GM12878 (cell line): ENCODE measurements at regions not wholly inside any gene's neighbourhood (a gene's known extent, or its start where the extent isn't known, plus 50 kb on each side); places are given as distances from the start of the nearest gene placed in this dataset.

Experiments
- ATAC-seq: fragments of 200-7000 bp; cut with Tn5 transposase; 3 replicates; pipeline ENCODE4 v1.9.1; 2020; ENCODE audit warnings: mild to moderate bottlenecking, moderate library complexity
- BruUV-seq: library from RNA; stranded (reverse); fragments of 400-500 nt; replicated peaks from 2 replicates; lab custom pipeline; 2021; lab: Mats Ljungman, UMichigan
- CTCF ChIA-PET: fragments of 300-600 bp; sonication (Branson Sonifier 250); formaldehyde crosslinking; extraction: SDS; loops from one replicate; lab custom pipeline; 2021; ENCODE audit warnings: inconsistent platforms; lab: Yijun Ruan, JAX
- POLR2A ChIA-PET: fragments of 350-600 bp; formaldehyde crosslinking; extraction: SDS; loops from one replicate; lab custom pipeline; 2021; ENCODE audit warnings: inconsistent platforms; lab: Charles Lee
- RAD21 ChIA-PET: fragments of 300-600 bp; sonication (Branson Sonifier 250); formaldehyde crosslinking; loops from one replicate; lab custom pipeline; 2023; ENCODE audit warnings: antibody characterized with exemption; ENCODE audit not compliant: unreplicated experiment; lab: Charles Lee
- SMC1A ChIA-PET: fragments of 300-600 bp; sonication (Branson Sonifier 250); formaldehyde crosslinking; loops from one replicate; lab custom pipeline; 2023; ENCODE audit not compliant: unreplicated experiment, uncharacterized antibody; lab: Charles Lee
- DNase-seq: peaks from one replicate; pipeline ENCODE4 v3.0.0-alpha.2; 2011; ENCODE audit warnings: low read depth, low spot score
- FAIRE-seq: peaks from 3 replicates; lab custom pipeline; 2011; peaks lifted over from hg19 to GRCh38; lab: Jason Lieb, UNC
- H2AFZ ChIP-seq: 2 replicates; pipeline ENCODE4 v1.6.0; 2011; ENCODE audit warnings: low read depth, low read length, control low read depth; ENCODE audit not compliant: control insufficient read depth
- H3K27ac ChIP-seq: 2 replicates; pipeline ENCODE4 v1.5.1; 2011; ENCODE audit warnings: control low read depth; ENCODE audit not compliant: control insufficient read depth, insufficient read depth
- H3K27me3 ChIP-seq, 2 experiments: replicated peaks in 1 of 2; 2 replicates each; pipeline versions ENCODE4 v1.6.0 to v1.6.1; 2011; ENCODE audit warnings: low read length in 1 of 2; ENCODE audit not compliant: control insufficient read depth in 2 of 2, insufficient read depth in 2 of 2
- H3K36me3 ChIP-seq, 2 experiments: 2 replicates each; pipeline ENCODE4 v1.5.1; 2011; ENCODE audit warnings: low read length in 1 of 2; ENCODE audit not compliant: control insufficient read depth in 2 of 2, insufficient read depth in 2 of 2
- H3K4me1 ChIP-seq: 2 replicates; pipeline ENCODE4 v1.6.1; 2011; ENCODE audit warnings: mild to moderate bottlenecking, low read length, moderate library complexity, mixed read lengths; ENCODE audit not compliant: control insufficient read depth, insufficient read depth
- H3K4me2 ChIP-seq: 2 replicates; pipeline ENCODE4 v1.6.0; 2011; ENCODE audit warnings: control low read depth; ENCODE audit not compliant: control insufficient read depth, insufficient read depth
- H3K4me3 ChIP-seq: fragments of 200-600 bp; sonication (generic); 2 replicates; pipeline ENCODE4 v1.5.1; 2016
- H3K79me2 ChIP-seq: 2 replicates; pipeline ENCODE4 v1.6.0; 2011; ENCODE audit warnings: low read length; ENCODE audit not compliant: control insufficient read depth, insufficient read depth
- H3K9ac ChIP-seq: 2 replicates; pipeline ENCODE4 v1.8.0; 2011; ENCODE audit warnings: low read length, control low read depth, mixed read lengths; ENCODE audit not compliant: control insufficient read depth, insufficient read depth
- H3K9me3 ChIP-seq: replicated peaks from 3 replicates; pipeline ENCODE4 v1.5.1; 2011; ENCODE audit warnings: mild to moderate bottlenecking, low read length; ENCODE audit not compliant: control insufficient read depth, insufficient read depth
- H4K20me1 ChIP-seq: 2 replicates; pipeline ENCODE4 v1.6.0; 2011; ENCODE audit not compliant: control insufficient read depth, insufficient read depth
- CBX3 ChIP-seq: fragments of 200-600 bp; sonication (generic); IDR thresholded peaks from 2 replicates; pipeline ENCODE4 v1.6.1; 2016; ENCODE audit warnings: low read depth, borderline replicate concordance
- CHD1 ChIP-seq: IDR thresholded peaks from 2 replicates; pipeline ENCODE4 v1.6.1; 2012; ENCODE audit warnings: low read depth, low read length, improper control_type of control experiment
- EGR1 ChIP-seq, 2 experiments: IDR thresholded peaks; 1 replicate in 1 of 2; 2 replicates in 1 of 2; pipeline ENCODE4 v1.6.1; 2011 to 2012; ENCODE audit warnings: low read depth in 2 of 2, low read length in 2 of 2, borderline replicate concordance in 1 of 2, mild to moderate bottlenecking in 1 of 2, moderate library complexity in 1 of 2
- MEF2A ChIP-seq: IDR thresholded peaks from 2 replicates; pipeline ENCODE4 v1.6.1; 2011; ENCODE audit warnings: low read depth, mild to moderate bottlenecking, low read length, moderate library complexity; ENCODE audit not compliant: insufficient read depth
- MEF2B ChIP-seq: fragments of 450-650 bp; IDR thresholded peaks from 2 replicates; pipeline ENCODE4 v1.6.1; 2018; ENCODE audit warnings: mild to moderate bottlenecking, moderate library complexity; ENCODE audit not compliant: partially characterized antibody, poor library complexity, severe bottlenecking
- RCOR1 ChIP-seq: conservative IDR thresholded peaks from 2 replicates; pipeline ENCODE4 v1.6.1; 2012; ENCODE audit warnings: low read depth, low read length, improper control_type of control experiment
- SIN3A ChIP-seq: IDR thresholded peaks from 2 replicates; pipeline ENCODE4 v1.6.1; 2012; ENCODE audit warnings: low read depth, low read length, improper control_type of control experiment
- SREBF2 ChIP-seq: IDR thresholded peaks from 2 replicates; pipeline ENCODE4 v1.6.1; 2012; ENCODE audit warnings: mild to moderate bottlenecking, low read length
- STAT3 ChIP-seq: IDR thresholded peaks from 2 replicates; pipeline ENCODE4 v1.6.1; 2011; ENCODE audit warnings: low read depth, low read length, improper control_type of control experiment
- WGBS: methylation state at CpG from one replicate; pipeline ENCODE4 v1.1.6; 2016; ENCODE audit warnings: low lambda C conversion rate; ENCODE audit not compliant: insufficient replicate concordance, insufficient coverage; ENCODE audit errors: missing lambda C conversion rate; 5-methylcytosine and 5-hydroxymethylcytosine counted together
- in situ Hi-C: fragments of 300-500 bp; cut with MboI; formaldehyde crosslinking; loops from 9 replicates; pipeline ENCODE4 v1.14.3; 2018; ENCODE audit warnings: mixed read lengths
- intact Hi-C: fragments of 100-400 bp; cut with micrococcal nuclease; formaldehyde crosslinking; loops from one replicate; pipeline ENCODE4 v1.14.2; 2022; ENCODE audit not compliant: unreplicated experiment
- TF ChIP-seq, protein P1 (sequence below): IDR thresholded peaks from 2 replicates; pipeline ENCODE4 v1.6.1; 2011; ENCODE audit warnings: mild to moderate bottlenecking, low read depth, low read length, moderate library complexity; ENCODE audit not compliant: insufficient replicate concordance
- TF ChIP-seq, protein P2 (sequence below): fragments of 450-650 bp; IDR thresholded peaks from 2 replicates; pipeline ENCODE4 v1.6.1; 2017; ENCODE audit warnings: antibody characterized with exemption, mild to moderate bottlenecking, moderate library complexity

DNA sequence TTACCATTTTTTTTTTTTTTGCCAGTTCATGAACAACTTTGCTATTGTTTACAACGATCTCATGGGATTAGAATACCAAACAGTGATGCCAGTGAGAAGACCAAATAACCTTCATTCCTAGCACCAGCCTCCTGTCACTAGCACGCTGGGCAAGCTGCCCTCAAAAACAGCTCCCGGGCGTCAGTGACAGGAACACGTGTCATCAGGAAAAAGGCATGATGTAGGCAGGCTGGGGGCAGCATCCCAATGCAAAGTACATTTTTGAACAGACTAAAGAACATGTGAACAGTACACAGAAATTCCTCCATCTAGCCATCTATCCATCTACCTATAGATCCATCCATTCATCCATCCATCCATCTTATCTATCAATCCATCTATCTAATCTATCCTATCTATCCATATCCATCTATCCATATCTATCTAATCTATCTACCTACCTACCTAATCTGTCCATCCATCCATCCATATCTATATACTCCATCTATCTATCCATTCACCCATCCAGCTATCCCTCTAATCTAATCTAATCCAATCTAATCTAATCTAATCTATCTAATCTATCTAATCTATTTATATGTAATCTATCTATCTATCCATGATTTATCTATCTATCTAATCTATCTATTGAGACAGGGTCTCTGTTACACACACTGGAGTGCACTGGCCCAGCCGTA lies 378.5 kb downstream of the SHANK2 start:
- no TSS peak for BruUV-seq
- Histone ChIP-seq H2AFZ (no peak overlapping the region), H3K9me3 (no peaks in the 10 kb centered on the region), H3K9ac (no peak overlapping the region), H4K20me1 (no peaks in the 10 kb centered on the region), H3K4me1 (no peaks in the 10 kb centered on the region), H3K79me2 (no peaks in the 10 kb centered on the region), H3K27ac (no peak overlapping the region), H3K27me3 (no peaks in the 10 kb centered on the region), H3K4me3 (no peak overlapping the region), H3K4me2 (no peak overlapping the region), H3K36me3 (no peaks in the 10 kb centered on the region)
- SMC1A ChIA-PET, result no interaction called here
- intact Hi-C loops (no loop called here), in situ Hi-C loops (no loop called here)
- DNase-seq (no peak), ATAC-seq (no peak), FAIRE-seq (no peak)
- POLR2A ChIA-PET, result no interaction called here
- TF ChIP-seq MEF2A (no peak), SREBF2 (no peak), MEF2B (no peak), EGR1 (IDR thresholded peaks at IDR 0.05; ENCODE audit: borderline replicate concordance in 1 of 2, low read depth in 2 of 2, low read length in 2 of 2) (no peak), CBX3 (no peak), STAT3 (no peak), RCOR1 (no peak), CHD1 (no peak), SIN3A (no peak)
- TF ChIP-seq, protein P1, sequence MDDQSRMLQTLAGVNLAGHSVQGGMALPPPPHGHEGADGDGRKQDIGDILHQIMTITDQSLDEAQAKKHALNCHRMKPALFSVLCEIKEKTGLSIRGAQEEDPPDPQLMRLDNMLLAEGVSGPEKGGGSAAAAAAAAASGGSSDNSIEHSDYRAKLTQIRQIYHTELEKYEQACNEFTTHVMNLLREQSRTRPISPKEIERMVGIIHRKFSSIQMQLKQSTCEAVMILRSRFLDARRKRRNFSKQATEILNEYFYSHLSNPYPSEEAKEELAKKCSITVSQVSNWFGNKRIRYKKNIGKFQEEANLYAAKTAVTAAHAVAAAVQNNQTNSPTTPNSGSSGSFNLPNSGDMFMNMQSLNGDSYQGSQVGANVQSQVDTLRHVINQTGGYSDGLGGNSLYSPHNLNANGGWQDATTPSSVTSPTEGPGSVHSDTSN, result no peak
- TF ChIP-seq, protein P2, sequence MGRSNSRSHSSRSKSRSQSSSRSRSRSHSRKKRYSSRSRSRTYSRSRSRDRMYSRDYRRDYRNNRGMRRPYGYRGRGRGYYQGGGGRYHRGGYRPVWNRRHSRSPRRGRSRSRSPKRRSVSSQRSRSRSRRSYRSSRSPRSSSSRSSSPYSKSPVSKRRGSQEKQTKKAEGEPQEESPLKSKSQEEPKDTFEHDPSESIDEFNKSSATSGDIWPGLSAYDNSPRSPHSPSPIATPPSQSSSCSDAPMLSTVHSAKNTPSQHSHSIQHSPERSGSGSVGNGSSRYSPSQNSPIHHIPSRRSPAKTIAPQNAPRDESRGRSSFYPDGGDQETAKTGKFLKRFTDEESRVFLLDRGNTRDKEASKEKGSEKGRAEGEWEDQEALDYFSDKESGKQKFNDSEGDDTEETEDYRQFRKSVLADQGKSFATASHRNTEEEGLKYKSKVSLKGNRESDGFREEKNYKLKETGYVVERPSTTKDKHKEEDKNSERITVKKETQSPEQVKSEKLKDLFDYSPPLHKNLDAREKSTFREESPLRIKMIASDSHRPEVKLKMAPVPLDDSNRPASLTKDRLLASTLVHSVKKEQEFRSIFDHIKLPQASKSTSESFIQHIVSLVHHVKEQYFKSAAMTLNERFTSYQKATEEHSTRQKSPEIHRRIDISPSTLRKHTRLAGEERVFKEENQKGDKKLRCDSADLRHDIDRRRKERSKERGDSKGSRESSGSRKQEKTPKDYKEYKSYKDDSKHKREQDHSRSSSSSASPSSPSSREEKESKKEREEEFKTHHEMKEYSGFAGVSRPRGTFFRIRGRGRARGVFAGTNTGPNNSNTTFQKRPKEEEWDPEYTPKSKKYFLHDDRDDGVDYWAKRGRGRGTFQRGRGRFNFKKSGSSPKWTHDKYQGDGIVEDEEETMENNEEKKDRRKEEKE, result no peak
- 18% methylated on average over 6 of the region's 6 CpGs for WGBS
- CTCF ChIA-PET, result no interaction called here
- RAD21 ChIA-PET, result no interaction called here
